Stomach smooth muscle (tissue), 2 donors: ENCODE measurements at regions not wholly inside any gene's neighbourhood (a gene's known extent, or its start where the extent isn't known, plus 50 kb on each side); places are given as distances from the start of the nearest gene placed in this dataset.

Experiments used
- H3K27ac ChIP-seq: one replicate; pipeline ENCODE4 v1.7.0; 2013; ENCODE audit warnings: mild to moderate bottlenecking, low read length, inconsistent platforms
- H3K27me3 ChIP-seq, 2 donors: one replicate each; pipeline ENCODE4 v1.7.0; 2013; ENCODE audit warnings: low read length in 2 of 2; ENCODE audit not compliant: insufficient read depth in 2 of 2, control insufficient read depth in 1 of 2
- H3K36me3 ChIP-seq, 2 donors: one replicate each; pipeline ENCODE4 v1.7.0; 2013; ENCODE audit warnings: low read length in 2 of 2; ENCODE audit not compliant: control insufficient read depth in 2 of 2, insufficient read depth in 2 of 2
- H3K4me1 ChIP-seq: one replicate; pipeline ENCODE4 v1.7.0; 2013; ENCODE audit warnings: low read length; ENCODE audit not compliant: control insufficient read depth, insufficient read depth
- H3K4me3 ChIP-seq, 2 donors: one replicate each; pipeline ENCODE4 v1.7.0; 2013; ENCODE audit warnings: low read length in 2 of 2
- H3K9ac ChIP-seq, 2 donors: one replicate each; pipeline ENCODE4 v1.7.0; 2013; ENCODE audit warnings: low read length in 2 of 2, mild to moderate bottlenecking in 1 of 2
- H3K9me3 ChIP-seq, 2 donors: one replicate each; pipeline ENCODE4 v1.7.0; 2013; ENCODE audit warnings: low read length in 2 of 2; ENCODE audit not compliant: control insufficient read depth in 2 of 2
- donor health status: healthy.
- donor health status: Pancreatic carcinoma.

- Histone ChIP-seq H3K4me3 (no peak overlapping the region), H3K9ac (no peak overlapping the region), H3K27ac (no peak overlapping the region), H3K4me1 (no peaks in the 10 kb centered on the region), H3K9me3 (no peaks in the 10 kb centered on the region), H3K27me3 (no peaks in the 10 kb centered on the region), H3K36me3 (no peaks in the 10 kb centered on the region)
These were observed 79.6 kb upstream of the WDR1 start for GRCh38 chr4:10196191-10196590.

DNA sequence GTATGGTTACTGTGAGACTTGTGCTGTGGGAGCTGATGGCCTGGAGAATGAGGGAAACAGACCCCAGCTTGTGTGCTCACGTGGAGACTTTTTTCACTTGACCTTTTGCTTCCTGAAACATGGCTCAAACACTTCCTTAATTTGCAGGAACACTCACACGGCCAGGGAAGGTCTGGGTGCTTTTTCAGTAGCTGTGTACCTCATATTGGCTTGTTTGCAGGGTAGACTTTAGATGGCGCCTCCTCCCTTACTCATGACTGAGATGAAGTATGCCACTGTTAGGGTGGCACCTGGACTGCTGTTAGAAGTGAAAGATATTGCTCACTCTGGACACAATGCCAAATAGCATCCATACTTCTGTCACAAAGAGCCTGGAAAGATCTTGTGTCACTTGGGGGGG lies 75.7 kb upstream of the WDR1 start:
- H3K27ac ChIP-seq: no peak overlapping the region
- no peaks in the 10 kb centered on the region for H3K27me3 ChIP-seq
- no peak overlapping the region for H3K9ac ChIP-seq
- no peaks in the 10 kb centered on the region for H3K9me3 ChIP-seq
- no peaks in the 10 kb centered on the region for H3K36me3 ChIP-seq
- no peak overlapping the region for H3K4me3 ChIP-seq
- no peaks in the 10 kb centered on the region for H3K4me1 ChIP-seq

DNA sequence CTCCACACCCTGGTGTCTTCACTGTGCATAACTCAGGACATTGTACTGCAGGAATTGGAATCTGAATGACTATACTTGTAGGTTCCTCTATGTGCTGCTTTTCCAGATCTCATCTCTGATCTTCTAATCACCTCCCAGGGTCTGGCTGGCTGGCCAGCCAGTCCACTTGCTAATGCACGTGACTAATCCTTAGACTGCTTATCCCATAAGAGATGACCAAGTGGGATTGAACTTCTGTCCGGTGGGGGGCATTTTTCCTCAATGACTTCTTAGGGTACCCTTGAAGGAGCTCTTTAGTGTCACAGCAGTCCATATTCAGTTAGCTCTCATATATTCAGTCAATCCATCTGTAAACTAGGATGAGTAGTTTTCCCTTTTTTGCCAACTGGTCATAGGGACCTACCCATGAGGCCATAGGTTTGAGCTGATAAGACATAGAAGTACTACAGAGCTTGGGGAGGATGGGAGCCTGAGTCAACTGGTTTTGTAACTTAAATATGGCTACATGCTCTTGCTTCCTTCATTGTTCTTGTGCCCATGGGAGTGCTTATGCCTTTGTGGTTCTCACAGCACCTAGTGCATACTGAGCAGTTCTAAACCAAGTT lies 71.9 kb upstream of the WDR1 start:
- Histone ChIP-seq H3K4me3 (no peak overlapping the region), H3K27me3 (no peaks in the 10 kb centered on the region), H3K9ac (no peak overlapping the region), H3K36me3 (no peaks in the 10 kb centered on the region), H3K9me3 (no peaks in the 10 kb centered on the region), H3K4me1 (no peaks in the 10 kb centered on the region), H3K27ac (no peak overlapping the region)

DNA sequence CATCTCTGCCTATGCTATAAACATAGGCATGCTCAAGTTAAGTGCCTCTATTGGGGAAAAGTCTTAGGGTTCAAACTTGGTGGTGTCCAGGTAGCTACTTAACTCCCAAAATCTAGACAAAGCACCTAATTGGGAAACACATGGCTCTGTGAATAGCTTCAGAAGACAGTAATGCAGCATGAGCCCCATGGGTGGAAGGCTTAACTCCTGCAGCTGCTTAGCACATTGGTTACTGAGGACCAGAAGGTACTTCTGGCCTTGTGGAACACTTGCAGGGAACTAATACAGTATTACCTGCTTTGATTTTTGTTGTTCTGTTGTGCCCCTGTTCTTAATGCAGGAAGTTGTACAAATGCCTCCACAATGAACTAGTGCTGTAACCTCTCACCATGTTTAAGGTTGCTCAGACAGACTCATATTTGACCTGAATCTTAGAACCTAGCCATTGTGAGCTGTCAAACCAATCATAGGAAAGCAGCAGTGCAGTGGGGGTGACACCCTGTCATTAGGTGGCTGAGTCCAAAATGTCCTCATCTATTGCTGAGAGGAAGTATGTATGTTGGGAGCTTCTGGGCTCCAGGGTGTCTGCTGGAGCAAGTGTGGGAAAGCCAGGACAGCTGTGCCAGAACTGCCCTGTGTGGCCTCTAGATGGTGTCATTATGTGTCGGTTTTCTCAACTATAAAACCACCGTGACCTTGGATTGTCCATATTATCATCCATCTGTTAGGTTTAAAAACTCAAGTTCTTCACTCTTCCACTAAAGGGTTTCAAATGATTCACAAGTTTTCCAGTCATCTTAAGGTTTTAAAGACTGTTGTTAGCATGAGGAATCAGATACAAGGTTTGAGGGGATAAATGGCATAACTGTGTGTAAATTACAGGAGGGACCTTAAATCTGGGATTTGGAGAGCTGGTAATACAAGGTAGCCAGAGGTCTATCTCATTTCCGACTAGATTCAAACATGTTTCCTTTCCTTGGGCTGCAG lies 69.9 kb upstream of the WDR1 start:
- no peak overlapping the region for H3K27ac ChIP-seq
- H3K9me3 ChIP-seq: no peaks in the 10 kb centered on the region
- no peak overlapping the region for H3K9ac ChIP-seq
- H3K4me1 ChIP-seq: no peaks in the 10 kb centered on the region
- H3K36me3 ChIP-seq: no peaks in the 10 kb centered on the region
- H3K4me3 ChIP-seq: no peak overlapping the region
- H3K27me3 ChIP-seq: no peaks in the 10 kb centered on the region

GRCh38 chr4:10185518-10186227 lies 69.1 kb upstream of the WDR1 start:
- Histone ChIP-seq H3K9ac (no peak overlapping the region), H3K4me3 (no peak overlapping the region), H3K9me3 (no peaks in the 10 kb centered on the region), H3K27me3 (no peaks in the 10 kb centered on the region), H3K4me1 (no peaks in the 10 kb centered on the region), H3K27ac (no peak overlapping the region), H3K36me3 (no peaks in the 10 kb centered on the region)

DNA sequence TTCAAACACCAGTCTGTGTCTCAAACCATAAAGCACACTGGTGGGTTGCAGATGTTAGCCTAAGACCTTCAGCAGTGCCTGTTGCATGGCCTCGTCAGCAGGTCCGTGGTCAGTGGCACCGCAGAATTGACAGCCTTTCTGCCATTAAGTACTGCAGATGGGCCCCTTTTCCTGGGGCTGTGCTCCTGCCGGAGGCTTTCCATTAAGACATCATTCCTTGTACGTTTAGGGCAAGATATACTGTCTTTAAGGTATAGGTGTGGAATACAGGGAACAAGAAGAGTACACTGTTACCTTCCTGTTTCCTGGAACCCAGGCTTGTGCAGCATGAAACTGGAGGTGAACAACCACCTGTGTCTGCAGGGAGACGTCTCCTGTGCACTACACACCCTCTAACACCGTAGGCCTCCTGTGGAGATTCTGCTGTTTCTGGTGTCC lies 67.9 kb upstream of the WDR1 start:
- Histone ChIP-seq H3K27ac (no peak overlapping the region), H3K4me1 (no peaks in the 10 kb centered on the region), H3K9ac (no peak overlapping the region), H3K27me3 (no peaks in the 10 kb centered on the region), H3K9me3 (no peaks in the 10 kb centered on the region), H3K36me3 (no peaks in the 10 kb centered on the region), H3K4me3 (no peak overlapping the region)

DNA sequence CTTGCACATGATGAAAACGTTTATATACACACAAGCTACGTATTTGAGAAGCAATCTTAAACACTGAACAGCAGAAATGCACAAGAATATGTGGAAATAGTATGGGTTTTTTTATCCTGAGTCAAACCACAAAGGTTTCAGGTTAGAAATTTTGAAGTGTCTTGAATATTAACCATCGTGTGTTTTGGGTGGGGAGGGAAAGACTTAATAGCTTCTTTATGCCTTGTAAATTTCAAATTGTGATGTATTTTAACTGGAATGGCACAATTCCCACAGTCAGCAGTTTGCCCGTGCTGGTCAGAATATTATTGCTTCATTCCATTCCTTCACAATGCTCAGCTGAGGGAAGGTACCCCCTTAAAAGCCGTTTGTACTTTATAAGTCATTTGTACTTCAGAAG lies 67.4 kb upstream of the WDR1 start:
- Histone ChIP-seq H3K27ac (no peak overlapping the region), H3K4me3 (no peak overlapping the region), H3K4me1 (no peaks in the 10 kb centered on the region), H3K9me3 (no peaks in the 10 kb centered on the region), H3K27me3 (no peaks in the 10 kb centered on the region), H3K9ac (no peak overlapping the region), H3K36me3 (no peaks in the 10 kb centered on the region)

DNA sequence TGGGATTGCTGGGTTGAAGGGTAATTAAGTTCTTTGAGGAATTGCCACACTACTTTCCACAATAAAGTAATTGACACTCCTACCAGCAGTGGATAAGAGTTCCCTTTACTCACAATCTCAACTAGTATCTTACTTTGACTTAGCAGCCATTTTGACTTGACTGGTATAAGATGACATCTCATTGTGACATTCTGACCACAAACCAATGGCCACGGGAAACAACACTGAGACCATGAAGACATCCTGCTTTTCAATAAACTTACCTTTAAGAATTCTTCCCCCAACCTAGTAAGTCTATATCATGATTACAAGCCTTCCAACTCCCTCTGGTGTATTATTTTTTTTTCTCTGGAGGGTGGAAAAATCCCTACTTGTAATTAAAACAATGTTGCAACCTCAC lies 66.9 kb upstream of the WDR1 start:
- Histone ChIP-seq H3K9ac (no peak overlapping the region), H3K27ac (no peak overlapping the region), H3K27me3 (no peaks in the 10 kb centered on the region), H3K4me3 (no peak overlapping the region), H3K36me3 (no peaks in the 10 kb centered on the region), H3K9me3 (no peaks in the 10 kb centered on the region), H3K4me1 (no peaks in the 10 kb centered on the region)

- H3K9me3 ChIP-seq: no peaks in the 10 kb centered on the region
- H3K27me3 ChIP-seq: no peaks in the 10 kb centered on the region
- H3K9ac ChIP-seq: no peak overlapping the region
- H3K27ac ChIP-seq: no peak overlapping the region
- no peaks in the 10 kb centered on the region for H3K36me3 ChIP-seq
- H3K4me1 ChIP-seq: no peaks in the 10 kb centered on the region
- no peak overlapping the region for H3K4me3 ChIP-seq
These were observed 66.1 kb upstream of the WDR1 start for GRCh38 chr4:10182446-10183424.
